ENCODE measurements at regions not wholly inside any gene's neighbourhood (a gene's known extent, or its start where the extent isn't known, plus 50 kb on each side); places are given as distances from the start of the nearest gene placed in this dataset.

DNA sequence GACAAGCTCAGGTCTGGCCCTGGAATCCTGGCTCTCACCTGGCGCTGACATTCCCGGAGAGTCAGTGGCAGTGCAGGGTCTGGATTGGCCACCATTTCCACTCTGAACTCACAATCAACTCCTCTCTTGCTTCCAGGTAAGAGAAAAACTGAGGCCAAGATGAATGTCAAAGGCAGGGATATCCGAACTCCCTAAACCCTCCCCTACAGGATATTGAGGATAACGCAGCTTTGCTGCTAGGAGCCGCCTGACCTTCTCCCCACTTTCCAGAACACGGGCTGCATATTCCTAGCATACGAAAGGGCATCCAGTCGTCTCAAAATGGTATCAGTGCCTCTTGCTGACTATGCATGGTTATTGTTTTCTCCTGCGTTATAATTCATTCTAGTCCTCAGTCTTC lies 473.4 kb downstream of the SOX9 start:
- DNase-seq (ENCODE audit: insufficient read length, low spot score), result no peak
- FAIRE-seq, result no peak
- TF ChIP-seq, protein P1, sequence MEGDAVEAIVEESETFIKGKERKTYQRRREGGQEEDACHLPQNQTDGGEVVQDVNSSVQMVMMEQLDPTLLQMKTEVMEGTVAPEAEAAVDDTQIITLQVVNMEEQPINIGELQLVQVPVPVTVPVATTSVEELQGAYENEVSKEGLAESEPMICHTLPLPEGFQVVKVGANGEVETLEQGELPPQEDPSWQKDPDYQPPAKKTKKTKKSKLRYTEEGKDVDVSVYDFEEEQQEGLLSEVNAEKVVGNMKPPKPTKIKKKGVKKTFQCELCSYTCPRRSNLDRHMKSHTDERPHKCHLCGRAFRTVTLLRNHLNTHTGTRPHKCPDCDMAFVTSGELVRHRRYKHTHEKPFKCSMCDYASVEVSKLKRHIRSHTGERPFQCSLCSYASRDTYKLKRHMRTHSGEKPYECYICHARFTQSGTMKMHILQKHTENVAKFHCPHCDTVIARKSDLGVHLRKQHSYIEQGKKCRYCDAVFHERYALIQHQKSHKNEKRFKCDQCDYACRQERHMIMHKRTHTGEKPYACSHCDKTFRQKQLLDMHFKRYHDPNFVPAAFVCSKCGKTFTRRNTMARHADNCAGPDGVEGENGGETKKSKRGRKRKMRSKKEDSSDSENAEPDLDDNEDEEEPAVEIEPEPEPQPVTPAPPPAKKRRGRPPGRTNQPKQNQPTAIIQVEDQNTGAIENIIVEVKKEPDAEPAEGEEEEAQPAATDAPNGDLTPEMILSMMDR (IDR thresholded peaks at IDR 0.05; ENCODE audit: insufficient read depth, missing control alignments), result no peak
